GM19099 (cell line): ENCODE measurements at regions not wholly inside any gene's neighbourhood (a gene's known extent, or its start where the extent isn't known, plus 50 kb on each side); places are given as distances from the start of the nearest gene placed in this dataset.

Experiments
- POLR2A ChIP-seq: IDR thresholded peaks from 3 replicates; pipeline ENCODE4 v1.6.1; 2011; ENCODE audit warnings: low read depth; ENCODE audit not compliant: insufficient read length; ENCODE audit errors: extremely low read depth

- TF ChIP-seq POLR2A: no peak
Measured at GRCh38 chr3:18153571-18154173, 271.5 kb downstream of the SATB1 start.

GRCh38 chr3:18151199-18151598 lies 273.9 kb downstream of the SATB1 start:
- no peak for TF ChIP-seq POLR2A

GRCh38 chr3:18149935-18150334 lies 275.2 kb downstream of the SATB1 start:
- TF ChIP-seq POLR2A: no peak

- no peak for TF ChIP-seq POLR2A
Measured at GRCh38 chr3:18149386-18149785, 275.8 kb downstream of the SATB1 start.

- TF ChIP-seq POLR2A: no peak
Measured at GRCh38 chr3:18144571-18144970, 280.6 kb downstream of the SATB1 start.

- no peak for TF ChIP-seq POLR2A
Measured at GRCh38 chr3:18143258-18143780, 281.8 kb downstream of the SATB1 start.

- no peak for TF ChIP-seq POLR2A
Measured at GRCh38 chr3:18137958-18138357, 287.2 kb downstream of the SATB1 start.

GRCh38 chr3:18135060-18135814 lies 289.9 kb downstream of the SATB1 start:
- TF ChIP-seq POLR2A: no peak

- TF ChIP-seq POLR2A: no peak
Measured at GRCh38 chr3:18134386-18135059, 290.6 kb downstream of the SATB1 start.

- TF ChIP-seq POLR2A: no peak
Measured at GRCh38 chr3:18132991-18133390, 292.1 kb downstream of the SATB1 start.

- no peak for TF ChIP-seq POLR2A
Measured at GRCh38 chr3:18127859-18128681, 297.1 kb downstream of the SATB1 start.

GRCh38 chr3:18127174-18127858 lies 297.8 kb downstream of the SATB1 start:
- TF ChIP-seq POLR2A: no peak

GRCh38 chr3:18126772-18127171 lies 298.4 kb downstream of the SATB1 start:
- TF ChIP-seq POLR2A: no peak

GRCh38 chr3:18124501-18124900 lies 300.6 kb downstream of the SATB1 start:
- no peak for TF ChIP-seq POLR2A
